GM12878 (cell line): ENCODE measurements at regions not wholly inside any gene's neighbourhood (a gene's known extent, or its start where the extent isn't known, plus 50 kb on each side); places are given as distances from the start of the nearest gene placed in this dataset.

Experiments used
- ATAC-seq: fragments of 200-7000 bp; cut with Tn5 transposase; 3 replicates; pipeline ENCODE4 v1.9.1; 2020; ENCODE audit warnings: mild to moderate bottlenecking, moderate library complexity
- BruUV-seq: library from RNA; stranded (reverse); fragments of 400-500 nt; replicated peaks from 2 replicates; lab custom pipeline; 2021; lab: Mats Ljungman, UMichigan
- CTCF ChIA-PET: fragments of 300-600 bp; sonication (Branson Sonifier 250); formaldehyde crosslinking; extraction: SDS; loops from one replicate; lab custom pipeline; 2021; ENCODE audit warnings: inconsistent platforms; lab: Yijun Ruan, JAX
- POLR2A ChIA-PET: fragments of 350-600 bp; formaldehyde crosslinking; extraction: SDS; loops from one replicate; lab custom pipeline; 2021; ENCODE audit warnings: inconsistent platforms; lab: Charles Lee
- RAD21 ChIA-PET: fragments of 300-600 bp; sonication (Branson Sonifier 250); formaldehyde crosslinking; loops from one replicate; lab custom pipeline; 2023; ENCODE audit warnings: antibody characterized with exemption; ENCODE audit not compliant: unreplicated experiment; lab: Charles Lee
- SMC1A ChIA-PET: fragments of 300-600 bp; sonication (Branson Sonifier 250); formaldehyde crosslinking; loops from one replicate; lab custom pipeline; 2023; ENCODE audit not compliant: unreplicated experiment, uncharacterized antibody; lab: Charles Lee
- DNase-seq: peaks from one replicate; pipeline ENCODE4 v3.0.0-alpha.2; 2011; ENCODE audit warnings: low read depth, low spot score
- FAIRE-seq: peaks from 3 replicates; lab custom pipeline; 2011; peaks lifted over from hg19 to GRCh38; lab: Jason Lieb, UNC
- H2AFZ ChIP-seq: 2 replicates; pipeline ENCODE4 v1.6.0; 2011; ENCODE audit warnings: low read depth, low read length, control low read depth; ENCODE audit not compliant: control insufficient read depth
- H3K27ac ChIP-seq: 2 replicates; pipeline ENCODE4 v1.5.1; 2011; ENCODE audit warnings: control low read depth; ENCODE audit not compliant: control insufficient read depth, insufficient read depth
- H3K27me3 ChIP-seq, 2 experiments: replicated peaks in 1 of 2; 2 replicates each; pipeline versions ENCODE4 v1.6.0 to v1.6.1; 2011; ENCODE audit warnings: low read length in 1 of 2; ENCODE audit not compliant: control insufficient read depth in 2 of 2, insufficient read depth in 2 of 2
- H3K36me3 ChIP-seq, 2 experiments: 2 replicates each; pipeline ENCODE4 v1.5.1; 2011; ENCODE audit warnings: low read length in 1 of 2; ENCODE audit not compliant: control insufficient read depth in 2 of 2, insufficient read depth in 2 of 2
- H3K4me1 ChIP-seq: 2 replicates; pipeline ENCODE4 v1.6.1; 2011; ENCODE audit warnings: mild to moderate bottlenecking, low read length, moderate library complexity, mixed read lengths; ENCODE audit not compliant: control insufficient read depth, insufficient read depth
- H3K4me2 ChIP-seq: 2 replicates; pipeline ENCODE4 v1.6.0; 2011; ENCODE audit warnings: control low read depth; ENCODE audit not compliant: control insufficient read depth, insufficient read depth
- H3K4me3 ChIP-seq: fragments of 200-600 bp; sonication (generic); 2 replicates; pipeline ENCODE4 v1.5.1; 2016
- H3K79me2 ChIP-seq: 2 replicates; pipeline ENCODE4 v1.6.0; 2011; ENCODE audit warnings: low read length; ENCODE audit not compliant: control insufficient read depth, insufficient read depth
- H3K9ac ChIP-seq: 2 replicates; pipeline ENCODE4 v1.8.0; 2011; ENCODE audit warnings: low read length, control low read depth, mixed read lengths; ENCODE audit not compliant: control insufficient read depth, insufficient read depth
- H3K9me3 ChIP-seq: replicated peaks from 3 replicates; pipeline ENCODE4 v1.5.1; 2011; ENCODE audit warnings: mild to moderate bottlenecking, low read length; ENCODE audit not compliant: control insufficient read depth, insufficient read depth
- H4K20me1 ChIP-seq: 2 replicates; pipeline ENCODE4 v1.6.0; 2011; ENCODE audit not compliant: control insufficient read depth, insufficient read depth
- BCLAF1 ChIP-seq: fragments of 450-650 bp; IDR thresholded peaks from 2 replicates; pipeline ENCODE4 v1.6.1; 2017; ENCODE audit warnings: antibody characterized with exemption, mild to moderate bottlenecking, moderate library complexity
- CREB1 ChIP-seq: IDR thresholded peaks from 2 replicates; pipeline ENCODE4 v1.6.1; 2012; ENCODE audit warnings: low read depth, mild to moderate bottlenecking, inconsistent platforms
- GABPA ChIP-seq: IDR thresholded peaks from 2 replicates; pipeline ENCODE4 v1.6.1; 2014; ENCODE audit warnings: antibody characterized with exemption, low read depth, mild to moderate bottlenecking, inconsistent platforms
- HDAC2 ChIP-seq: fragments of 200-600 bp; sonication (generic); IDR thresholded peaks from 2 replicates; pipeline ENCODE4 v1.6.1; 2017
- JUND ChIP-seq: IDR thresholded peaks from 2 replicates; pipeline ENCODE4 v1.6.1; 2012; ENCODE audit warnings: low read depth, mild to moderate bottlenecking, low read length, improper control_type of control experiment, moderate library complexity
- NFYA ChIP-seq: IDR thresholded peaks from 2 replicates; pipeline ENCODE4 v1.6.1; 2011; ENCODE audit warnings: low read depth, mild to moderate bottlenecking, low read length, improper control_type of control experiment, borderline replicate concordance
- SPI1 ChIP-seq: IDR thresholded peaks from 2 replicates; pipeline ENCODE4 v1.6.1; 2011; ENCODE audit warnings: low read depth, mild to moderate bottlenecking, low read length, moderate library complexity, borderline replicate concordance; ENCODE audit not compliant: insufficient read depth
- SRF ChIP-seq, 2 experiments: IDR thresholded peaks; 2 replicates each; pipeline ENCODE4 v1.6.1; 2011; ENCODE audit warnings: low read depth in 2 of 2, low read length in 2 of 2, mild to moderate bottlenecking in 1 of 2, moderate library complexity in 1 of 2
- TARDBP ChIP-seq: IDR thresholded peaks from 2 replicates; pipeline ENCODE4 v1.6.1; 2016; ENCODE audit warnings: borderline replicate concordance
- TCF12 ChIP-seq: IDR thresholded peaks from 2 replicates; pipeline ENCODE4 v1.6.1; 2011; ENCODE audit warnings: low read depth, mild to moderate bottlenecking, low read length
- TCF3 ChIP-seq: IDR thresholded peaks from 2 replicates; pipeline ENCODE4 v1.6.1; 2012; ENCODE audit warnings: low read depth, mild to moderate bottlenecking, low read length, borderline replicate concordance; ENCODE audit not compliant: insufficient read depth
- ZNF592 ChIP-seq: fragments of 450-650 bp; IDR thresholded peaks from 2 replicates; pipeline ENCODE4 v1.6.1; 2017; ENCODE audit warnings: mild to moderate bottlenecking, moderate library complexity
- WGBS: methylation state at CpG from one replicate; pipeline ENCODE4 v1.1.6; 2016; ENCODE audit warnings: low lambda C conversion rate; ENCODE audit not compliant: insufficient replicate concordance, insufficient coverage; ENCODE audit errors: missing lambda C conversion rate; 5-methylcytosine and 5-hydroxymethylcytosine counted together
- in situ Hi-C: fragments of 300-500 bp; cut with MboI; formaldehyde crosslinking; loops from 9 replicates; pipeline ENCODE4 v1.14.3; 2018; ENCODE audit warnings: mixed read lengths
- intact Hi-C: fragments of 100-400 bp; cut with micrococcal nuclease; formaldehyde crosslinking; loops from one replicate; pipeline ENCODE4 v1.14.2; 2022; ENCODE audit not compliant: unreplicated experiment
- TF ChIP-seq, protein P1 (sequence below): fragments of 450-650 bp; formaldehyde crosslinking; IDR thresholded peaks from 2 replicates; pipeline ENCODE4 v1.4.0; 2020; ENCODE audit warnings: mild to moderate bottlenecking, moderate library complexity

GRCh38 chr2:129378186-129378585 lies 601.3 kb upstream of the RAB6C start:
- Histone ChIP-seq H3K27ac (no peak overlapping the region), H2AFZ (no peak overlapping the region), H3K9me3 (no peaks in the 10 kb centered on the region; the same call in 2 of the 3 replicates), H3K79me2 (no peaks in the 10 kb centered on the region), H3K4me2 (no peak overlapping the region), H3K36me3 (no peaks in the 10 kb centered on the region), H3K4me3 (no peak overlapping the region), H3K27me3 (no peaks in the 10 kb centered on the region), H3K4me1 (peaks cover 24% of the 10 kb centered on the region), H4K20me1 (no peaks in the 10 kb centered on the region), H3K9ac (no peak overlapping the region)
- BruUV-seq = no TSS peak
- no peak for DNase-seq
- ChIA-PET RAD21 (no interaction called here), CTCF (interaction anchor here (2.8 to 3.4 kb wide), 2 partner anchors 12 to 19 kb away, joined by 8 to 9 read pairs; no protein-coding TSS in a partner anchor), SMC1A (interaction anchor here (1.0 kb wide), 1 partner anchor 27 kb away, joined by 4 read pairs; no protein-coding TSS in a partner anchor), POLR2A (interaction anchor here (0.5 to 0.6 kb wide), 2 partner anchors 34 to 90 kb away, joined by 3 to 4 read pairs; no protein-coding TSS in a partner anchor)
- 49% methylated on average over 9 of the region's 10 CpGs for WGBS
- intact Hi-C loops (no loop called here), in situ Hi-C loops (no loop called here)
- no peak for FAIRE-seq
- ATAC-seq = no peak
- TF ChIP-seq SPI1 = no peak
- TF ChIP-seq SRF (IDR thresholded peaks at IDR 0.05; ENCODE audit: low read depth in 2 of 2, low read length in 2 of 2) = no peak
- no peak for TF ChIP-seq JUND
- no peak for TF ChIP-seq TARDBP
- no peak for TF ChIP-seq TCF3
- TF ChIP-seq BCLAF1 = no peak
- TF ChIP-seq TCF12 = no peak
- no peak for TF ChIP-seq NFYA
- TF ChIP-seq, protein P1, sequence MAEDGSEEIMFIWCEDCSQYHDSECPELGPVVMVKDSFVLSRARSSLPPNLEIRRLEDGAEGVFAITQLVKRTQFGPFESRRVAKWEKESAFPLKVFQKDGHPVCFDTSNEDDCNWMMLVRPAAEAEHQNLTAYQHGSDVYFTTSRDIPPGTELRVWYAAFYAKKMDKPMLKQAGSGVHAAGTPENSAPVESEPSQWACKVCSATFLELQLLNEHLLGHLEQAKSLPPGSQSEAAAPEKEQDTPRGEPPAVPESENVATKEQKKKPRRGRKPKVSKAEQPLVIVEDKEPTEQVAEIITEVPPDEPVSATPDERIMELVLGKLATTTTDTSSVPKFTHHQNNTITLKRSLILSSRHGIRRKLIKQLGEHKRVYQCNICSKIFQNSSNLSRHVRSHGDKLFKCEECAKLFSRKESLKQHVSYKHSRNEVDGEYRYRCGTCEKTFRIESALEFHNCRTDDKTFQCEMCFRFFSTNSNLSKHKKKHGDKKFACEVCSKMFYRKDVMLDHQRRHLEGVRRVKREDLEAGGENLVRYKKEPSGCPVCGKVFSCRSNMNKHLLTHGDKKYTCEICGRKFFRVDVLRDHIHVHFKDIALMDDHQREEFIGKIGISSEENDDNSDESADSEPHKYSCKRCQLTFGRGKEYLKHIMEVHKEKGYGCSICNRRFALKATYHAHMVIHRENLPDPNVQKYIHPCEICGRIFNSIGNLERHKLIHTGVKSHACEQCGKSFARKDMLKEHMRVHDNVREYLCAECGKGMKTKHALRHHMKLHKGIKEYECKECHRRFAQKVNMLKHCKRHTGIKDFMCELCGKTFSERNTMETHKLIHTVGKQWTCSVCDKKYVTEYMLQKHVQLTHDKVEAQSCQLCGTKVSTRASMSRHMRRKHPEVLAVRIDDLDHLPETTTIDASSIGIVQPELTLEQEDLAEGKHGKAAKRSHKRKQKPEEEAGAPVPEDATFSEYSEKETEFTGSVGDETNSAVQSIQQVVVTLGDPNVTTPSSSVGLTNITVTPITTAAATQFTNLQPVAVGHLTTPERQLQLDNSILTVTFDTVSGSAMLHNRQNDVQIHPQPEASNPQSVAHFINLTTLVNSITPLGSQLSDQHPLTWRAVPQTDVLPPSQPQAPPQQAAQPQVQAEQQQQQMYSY (CRISPR knock-in tag) = no peak
- TF ChIP-seq HDAC2 = no peak
- TF ChIP-seq CREB1 = no peak
- no peak for TF ChIP-seq ZNF592
- no peak for TF ChIP-seq GABPA
